Activated naive CD4-positive, alpha-beta T cell treated with anti-CD3 and anti-CD28 coated beads, Interleukin-2, amount 50 U/mL, for 24 hours (primary cell): ENCODE measurements at regions not wholly inside any gene's neighbourhood (a gene's known extent, or its start where the extent isn't known, plus 50 kb on each side); places are given as distances from the start of the nearest gene placed in this dataset.

Source experiments
- H3K27ac Mint-ChIP-seq: one replicate; pipeline ENCODE4 v1.8.0; 2021; ENCODE audit warnings: mild to moderate bottlenecking, mixed read lengths
- H3K27me3 Mint-ChIP-seq: one replicate; pipeline ENCODE4 v1.8.0; 2021; ENCODE audit warnings: mixed read lengths
- H3K36me3 Mint-ChIP-seq: one replicate; pipeline ENCODE4 v1.8.0; 2021; ENCODE audit warnings: mixed read lengths
- H3K4me1 Mint-ChIP-seq: one replicate; pipeline ENCODE4 v1.8.0; 2021; ENCODE audit warnings: mixed read lengths
- H3K4me3 Mint-ChIP-seq: one replicate; pipeline ENCODE4 v1.8.0; 2021; ENCODE audit warnings: mild to moderate bottlenecking, mixed read lengths
- H3K9me3 Mint-ChIP-seq: one replicate; pipeline ENCODE4 v1.8.0; 2021; ENCODE audit warnings: mixed read lengths

GRCh38 chr5:68698025-68698940, 395.5 kb upstream of the SLC30A5 start:
- Mint-ChIP-seq H3K9me3 (peaks cover 5% of the 10 kb centered on the region), H3K36me3 (no peaks in the 10 kb centered on the region), H3K4me1 (no peaks in the 10 kb centered on the region), H3K4me3 (no peak overlapping the region), H3K27ac (no peak overlapping the region), H3K27me3 (no peaks in the 10 kb centered on the region)

- no peaks in the 10 kb centered on the region for H3K27me3 Mint-ChIP-seq
- peaks cover 5% of the 10 kb centered on the region for H3K9me3 Mint-ChIP-seq
- no peak overlapping the region for H3K27ac Mint-ChIP-seq
- H3K4me1 Mint-ChIP-seq, result no peaks in the 10 kb centered on the region
- no peak overlapping the region for H3K4me3 Mint-ChIP-seq
- H3K36me3 Mint-ChIP-seq, result no peaks in the 10 kb centered on the region
These were observed 393.8 kb upstream of the SLC30A5 start for GRCh38 chr5:68699966-68700365.

DNA sequence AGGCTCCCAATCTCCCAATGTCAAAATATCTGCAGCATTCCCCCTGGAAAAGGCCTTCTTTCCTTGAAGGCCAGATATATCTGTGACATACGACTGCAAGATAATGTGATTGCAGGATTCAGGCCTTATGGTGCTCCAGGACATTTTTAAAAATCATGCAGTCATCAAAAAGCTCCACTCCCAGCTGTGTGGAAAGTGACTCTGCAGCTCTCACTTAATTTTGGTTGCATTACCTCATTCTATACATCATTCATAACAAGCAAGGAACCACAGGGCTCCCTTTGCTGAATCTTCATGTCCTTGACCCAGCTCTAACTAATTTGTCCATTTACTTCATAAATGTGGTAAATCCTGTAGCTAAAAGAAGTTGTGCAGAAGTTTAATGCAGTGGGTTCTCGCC, 386.2 kb upstream of the SLC30A5 start:
- Mint-ChIP-seq H3K27ac (no peak overlapping the region), H3K36me3 (no peaks in the 10 kb centered on the region), H3K27me3 (no peaks in the 10 kb centered on the region), H3K4me3 (no peak overlapping the region), H3K9me3 (no peaks in the 10 kb centered on the region), H3K4me1 (peaks cover 25% of the 10 kb centered on the region)

- Mint-ChIP-seq H3K4me3 (no peak overlapping the region), H3K27me3 (no peaks in the 10 kb centered on the region), H3K36me3 (no peaks in the 10 kb centered on the region), H3K4me1 (peaks cover 29% of the 10 kb centered on the region), H3K27ac (no peak overlapping the region), H3K9me3 (no peaks in the 10 kb centered on the region)
These were observed 385.5 kb upstream of the SLC30A5 start for GRCh38 chr5:68708156-68708841.

- Mint-ChIP-seq H3K4me1 (peaks cover 33% of the 10 kb centered on the region), H3K27me3 (no peaks in the 10 kb centered on the region), H3K36me3 (no peaks in the 10 kb centered on the region)
These were observed 385.0 kb upstream of the SLC30A5 start for GRCh38 chr5:68708842-68709170.

DNA sequence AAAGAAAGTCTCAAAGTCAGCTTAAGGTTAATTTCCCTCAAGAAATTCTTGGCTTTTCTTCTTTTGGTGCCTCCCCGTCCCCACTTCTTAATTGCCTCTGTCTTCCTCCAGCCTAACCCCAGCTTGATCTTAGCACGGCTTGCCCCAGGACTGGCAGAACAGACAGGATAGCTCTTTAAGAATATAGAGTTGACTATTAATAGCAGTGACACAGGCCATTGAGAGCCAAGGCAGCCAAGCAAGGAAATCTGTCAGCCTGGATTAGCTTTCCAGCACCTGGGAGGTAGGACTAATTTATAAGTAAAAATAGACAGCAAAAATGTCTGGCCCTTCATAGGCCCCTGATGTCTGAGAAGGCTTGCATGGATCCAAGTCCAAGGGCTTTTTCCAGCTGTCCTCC, 384.6 kb upstream of the SLC30A5 start:
- H3K4me3 Mint-ChIP-seq, result no peak overlapping the region
- H3K9me3 Mint-ChIP-seq, result no peaks in the 10 kb centered on the region
- H3K36me3 Mint-ChIP-seq, result no peaks in the 10 kb centered on the region
- no peak overlapping the region for H3K27ac Mint-ChIP-seq
- no peaks in the 10 kb centered on the region for H3K27me3 Mint-ChIP-seq
- peaks cover 33% of the 10 kb centered on the region for H3K4me1 Mint-ChIP-seq

More at GRCh38 chr5:68708842-68709170, 385.0 kb upstream of the SLC30A5 start:
- no peaks in the 10 kb centered on the region for H3K9me3 Mint-ChIP-seq
- H3K4me3 Mint-ChIP-seq, result no peak overlapping the region
- H3K27ac Mint-ChIP-seq, result no peak overlapping the region

- Mint-ChIP-seq H3K36me3 (no peaks in the 10 kb centered on the region), H3K4me1 (peaks cover 33% of the 10 kb centered on the region), H3K27me3 (no peaks in the 10 kb centered on the region), H3K4me3 (peak overlapping the region; percentile 21), H3K9me3 (no peaks in the 10 kb centered on the region), H3K27ac (peak overlapping the region; percentile 15)
These were observed 383.3 kb upstream of the SLC30A5 start for GRCh38 chr5:68710514-68710913.

GRCh38 chr5:68711293-68712200, 382.3 kb upstream of the SLC30A5 start:
- peak overlapping the region; percentile 20 for H3K27ac Mint-ChIP-seq

GRCh38 chr5:68714810-68715209, 379.0 kb upstream of the SLC30A5 start:
- no peaks in the 10 kb centered on the region for H3K27me3 Mint-ChIP-seq
- H3K36me3 Mint-ChIP-seq, result peaks cover 1% of the 10 kb centered on the region
- no peak overlapping the region for H3K4me3 Mint-ChIP-seq
- H3K4me1 Mint-ChIP-seq, result peaks cover 33% of the 10 kb centered on the region
- no peaks in the 10 kb centered on the region for H3K9me3 Mint-ChIP-seq
- no peak overlapping the region for H3K27ac Mint-ChIP-seq

More at GRCh38 chr5:68711293-68712200, 382.3 kb upstream of the SLC30A5 start:
- H3K36me3 Mint-ChIP-seq, result no peaks in the 10 kb centered on the region
- peak overlapping the region; percentile 73 for H3K4me3 Mint-ChIP-seq
- no peaks in the 10 kb centered on the region for H3K9me3 Mint-ChIP-seq
- H3K27me3 Mint-ChIP-seq, result no peaks in the 10 kb centered on the region
- peaks cover 33% of the 10 kb centered on the region for H3K4me1 Mint-ChIP-seq

- Mint-ChIP-seq H3K9me3 (no peaks in the 10 kb centered on the region), H3K4me3 (no peak overlapping the region), H3K36me3 (peaks cover 1% of the 10 kb centered on the region), H3K4me1 (peaks cover under 1% of the 10 kb centered on the region), H3K27me3 (no peaks in the 10 kb centered on the region), H3K27ac (peak overlapping the region; percentile 17)
These were observed 372.8 kb upstream of the SLC30A5 start for GRCh38 chr5:68720884-68721610.

- Mint-ChIP-seq H3K36me3 (peaks cover 1% of the 10 kb centered on the region), H3K27ac (no peak overlapping the region), H3K9me3 (no peaks in the 10 kb centered on the region), H3K4me3 (no peak overlapping the region), H3K27me3 (no peaks in the 10 kb centered on the region), H3K4me1 (peaks cover 8% of the 10 kb centered on the region)
These were observed 371.5 kb upstream of the SLC30A5 start for GRCh38 chr5:68722357-68722756.

DNA sequence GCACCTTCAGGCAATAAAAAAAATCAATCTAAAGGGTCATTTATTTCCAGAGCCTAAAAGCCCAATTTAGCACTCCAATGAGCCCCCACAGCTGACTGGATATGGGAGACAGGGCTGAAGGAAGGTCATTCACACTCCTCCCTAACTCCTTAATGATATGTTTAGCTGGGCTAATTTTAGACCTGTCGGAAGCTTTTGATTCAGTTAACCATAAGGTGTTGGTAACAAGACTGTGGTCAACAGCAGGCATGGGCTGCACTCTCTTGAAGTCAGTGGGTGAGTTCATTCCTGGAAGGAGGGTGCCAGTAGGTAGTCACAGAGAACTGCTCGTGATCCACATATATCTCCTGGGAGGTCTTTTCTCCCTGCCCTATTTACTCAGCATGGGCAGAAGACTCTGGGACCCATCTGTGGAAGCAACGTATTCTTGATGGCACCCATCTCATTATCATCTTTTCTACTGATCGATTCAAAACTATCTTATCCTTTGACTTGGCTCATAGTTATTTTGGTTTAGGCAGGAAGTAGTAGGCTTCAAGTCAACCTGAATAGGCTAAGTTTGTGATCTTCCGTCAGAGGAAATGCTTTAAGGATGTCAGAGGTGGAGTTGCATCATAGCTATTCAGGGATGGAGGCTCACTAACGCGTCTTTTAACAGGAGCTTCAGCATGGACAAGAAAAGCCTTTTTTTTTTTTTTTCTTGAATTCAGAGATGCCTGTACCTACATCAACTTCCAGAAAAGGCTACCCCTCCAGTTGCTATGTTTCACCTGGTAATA, 367.7 kb upstream of the SLC30A5 start:
- Mint-ChIP-seq H3K36me3 (no peaks in the 10 kb centered on the region), H3K27ac (no peak overlapping the region)

GRCh38 chr5:68727931-68728330, 365.9 kb upstream of the SLC30A5 start:
- H3K36me3 Mint-ChIP-seq, result no peaks in the 10 kb centered on the region
- no peaks in the 10 kb centered on the region for H3K9me3 Mint-ChIP-seq
- H3K27ac Mint-ChIP-seq, result no peak overlapping the region
- H3K27me3 Mint-ChIP-seq, result no peaks in the 10 kb centered on the region
- no peak overlapping the region for H3K4me3 Mint-ChIP-seq
- peaks cover 8% of the 10 kb centered on the region for H3K4me1 Mint-ChIP-seq

More for the DNA sequence above, 367.7 kb upstream of the SLC30A5 start:
- Mint-ChIP-seq H3K9me3 (no peaks in the 10 kb centered on the region), H3K4me1 (peaks cover 8% of the 10 kb centered on the region), H3K27me3 (no peaks in the 10 kb centered on the region), H3K4me3 (no peak overlapping the region)

DNA sequence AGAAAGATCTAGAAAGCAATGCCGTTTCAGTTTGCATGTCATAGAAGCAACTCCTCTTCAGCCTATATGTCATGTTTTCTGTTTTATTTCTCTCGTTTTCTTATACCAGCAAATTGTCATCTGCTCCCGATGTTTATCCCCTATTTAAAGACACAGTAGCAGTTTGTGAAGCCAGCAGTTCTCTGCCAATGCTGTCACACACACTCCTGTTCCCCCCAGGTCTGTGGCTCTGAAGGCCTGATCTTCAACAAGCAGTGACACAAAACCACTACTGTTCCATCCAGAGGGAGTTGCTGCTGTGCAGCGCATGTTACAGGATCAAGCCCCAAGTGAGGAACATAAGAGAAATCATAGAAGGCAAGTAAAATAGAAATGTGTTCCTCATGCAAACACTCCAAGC, 364.1 kb upstream of the SLC30A5 start:
- Mint-ChIP-seq H3K27me3 (no peaks in the 10 kb centered on the region), H3K36me3 (no peaks in the 10 kb centered on the region), H3K4me3 (no peak overlapping the region), H3K4me1 (peaks cover 8% of the 10 kb centered on the region), H3K27ac (no peak overlapping the region), H3K9me3 (no peaks in the 10 kb centered on the region)
